Ishikawa (cell line): ENCODE measurements at regions not wholly inside any gene's neighbourhood (a gene's known extent, or its start where the extent isn't known, plus 50 kb on each side); places are given as distances from the start of the nearest gene placed in this dataset.
A peak's percentile ranks its signal among the peaks of the same experiment; 100 is the strongest.

ENCODE experiments used
- CEBPB ChIP-seq: IDR thresholded peaks from 2 replicates; pipeline ENCODE4 v1.6.1; 2012
- CREB1 ChIP-seq: IDR thresholded peaks from 2 replicates; pipeline ENCODE4 v1.6.1; 2012; ENCODE audit warnings: low read depth
- EGR1 ChIP-seq: IDR thresholded peaks from 2 replicates; pipeline ENCODE4 v1.6.1; 2012
- EP300 ChIP-seq: IDR thresholded peaks from 2 replicates; pipeline ENCODE4 v1.6.1; 2012; ENCODE audit warnings: borderline replicate concordance
- FOXM1 ChIP-seq: IDR thresholded peaks from 2 replicates; pipeline ENCODE4 v1.6.1; 2012; ENCODE audit warnings: low read depth, borderline replicate concordance
- MAX ChIP-seq: IDR thresholded peaks from 2 replicates; pipeline ENCODE4 v1.6.1; 2012
- NFIC ChIP-seq: IDR thresholded peaks from 2 replicates; pipeline ENCODE4 v1.6.1; 2012
- RAD21 ChIP-seq: IDR thresholded peaks from 2 replicates; pipeline ENCODE4 v1.6.1; 2012; ENCODE audit warnings: low read depth
- REST ChIP-seq: IDR thresholded peaks from 2 replicates; pipeline ENCODE4 v1.6.1; 2012; ENCODE audit warnings: low read depth, mild to moderate bottlenecking
- TAF1 ChIP-seq: IDR thresholded peaks from 2 replicates; pipeline ENCODE4 v1.6.1; 2012; ENCODE audit warnings: low read depth, mild to moderate bottlenecking
- TCF12 ChIP-seq: IDR thresholded peaks from 2 replicates; pipeline ENCODE4 v1.6.1; 2012; ENCODE audit warnings: low read depth
- TEAD4 ChIP-seq: IDR thresholded peaks from 2 replicates; pipeline ENCODE4 v1.6.1; 2012
- USF1 ChIP-seq: IDR thresholded peaks from 2 replicates; pipeline ENCODE4 v1.6.1; 2012
- YY1 ChIP-seq: IDR thresholded peaks from 2 replicates; pipeline ENCODE4 v1.6.1; 2012; ENCODE audit warnings: low read depth
- ZBTB7A ChIP-seq: IDR thresholded peaks from 2 replicates; pipeline ENCODE4 v1.6.1; 2012; ENCODE audit warnings: low read depth

- no peak for TF ChIP-seq FOXM1
- TF ChIP-seq MAX = no peak
Measured at GRCh38 chr4:123783151-123783790, 386.7 kb downstream of the SPRY1 start.

GRCh38 chr4:123783921-123784320 lies 387.3 kb downstream of the SPRY1 start:
- no peak for TF ChIP-seq TCF12
- TF ChIP-seq EGR1 = no peak
- TF ChIP-seq REST = no peak
- TF ChIP-seq ZBTB7A = no peak
- TF ChIP-seq RAD21 = no peak
- TF ChIP-seq CREB1 = no peak
- no peak for TF ChIP-seq NFIC

GRCh38 chr4:123784626-123785025 lies 388.0 kb downstream of the SPRY1 start:
- TF ChIP-seq NFIC (no peak), MAX (no peak), USF1 (no peak), CEBPB (no peak), CREB1 (no peak), EP300 (no peak), RAD21 (no peak), TAF1 (no peak), TCF12 (no peak), EGR1 (no peak), FOXM1 (no peak), YY1 (no peak), ZBTB7A (no peak), TEAD4 (no peak), REST (no peak)

GRCh38 chr4:123785538-123785937 lies 388.9 kb downstream of the SPRY1 start:
- peak; percentile 52 for TF ChIP-seq TEAD4
- no peak for TF ChIP-seq YY1
- TF ChIP-seq EP300 = peak; percentile 44; the same call in 1 of the 2 replicates
- TF ChIP-seq FOXM1 = no peak; the same call in 1 of the 2 replicates
- no peak for TF ChIP-seq TAF1
- TF ChIP-seq ZBTB7A = no peak
- no peak for TF ChIP-seq USF1
- peak; percentile 33; the same call in 1 of the 2 replicates for TF ChIP-seq NFIC
- TF ChIP-seq TCF12 = peak; percentile 67; the same call in 1 of the 2 replicates
- TF ChIP-seq MAX = no peak
- TF ChIP-seq RAD21 = no peak
- peak; percentile 73 for TF ChIP-seq CEBPB
- TF ChIP-seq CREB1 = no peak
- no peak for TF ChIP-seq REST
- TF ChIP-seq EGR1 = no peak
